Hepatocyte (in vitro differentiated cells): ENCODE measurements at regions not wholly inside any gene's neighbourhood (a gene's known extent, or its start where the extent isn't known, plus 50 kb on each side); places are given as distances from the start of the nearest gene placed in this dataset.

Experiments
- EZH2 ChIP-seq: fragments of 200-600 bp; sonication (generic); IDR thresholded peaks from 2 replicates; pipeline ENCODE4 v1.6.1; 2016; ENCODE audit warnings: antibody characterized with exemption, mild to moderate bottlenecking, borderline replicate concordance
- EZH2phosphoT487 ChIP-seq: fragments of 200-600 bp; sonication (generic); IDR thresholded peaks from one replicate; pipeline ENCODE4 v1.6.1; 2018; ENCODE audit warnings: antibody characterized with exemption, mild to moderate bottlenecking, low read depth, moderate library complexity; ENCODE audit not compliant: unreplicated experiment, severe bottlenecking
- TF ChIP-seq, protein P1 (sequence below): fragments of 200-600 bp; sonication (generic); IDR thresholded peaks from 2 replicates; pipeline ENCODE4 v1.5.1; 2016; ENCODE audit warnings: antibody characterized with exemption, mild to moderate bottlenecking; ENCODE audit not compliant: poor library complexity

DNA sequence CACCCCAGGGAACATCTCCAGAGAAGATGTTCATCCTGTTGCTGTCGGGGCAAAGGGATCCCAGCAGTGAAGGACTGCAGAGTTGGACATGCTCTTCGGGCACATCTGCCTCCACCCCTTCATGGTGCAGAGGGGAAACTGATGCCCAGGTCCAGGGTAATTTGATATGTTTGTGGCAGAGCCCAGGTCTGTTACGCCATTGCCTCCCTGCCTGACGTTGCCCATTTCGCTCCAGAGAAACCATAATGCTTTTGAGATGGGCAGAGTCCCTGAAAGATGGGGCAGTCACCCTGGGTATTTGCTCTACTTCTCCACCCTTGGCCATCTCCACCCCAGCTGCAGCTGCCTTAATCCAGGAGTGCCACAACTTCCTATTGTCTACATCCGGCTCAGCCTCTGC is 290.4 kb upstream of the POU3F1 start:
- TF ChIP-seq, protein P1, sequence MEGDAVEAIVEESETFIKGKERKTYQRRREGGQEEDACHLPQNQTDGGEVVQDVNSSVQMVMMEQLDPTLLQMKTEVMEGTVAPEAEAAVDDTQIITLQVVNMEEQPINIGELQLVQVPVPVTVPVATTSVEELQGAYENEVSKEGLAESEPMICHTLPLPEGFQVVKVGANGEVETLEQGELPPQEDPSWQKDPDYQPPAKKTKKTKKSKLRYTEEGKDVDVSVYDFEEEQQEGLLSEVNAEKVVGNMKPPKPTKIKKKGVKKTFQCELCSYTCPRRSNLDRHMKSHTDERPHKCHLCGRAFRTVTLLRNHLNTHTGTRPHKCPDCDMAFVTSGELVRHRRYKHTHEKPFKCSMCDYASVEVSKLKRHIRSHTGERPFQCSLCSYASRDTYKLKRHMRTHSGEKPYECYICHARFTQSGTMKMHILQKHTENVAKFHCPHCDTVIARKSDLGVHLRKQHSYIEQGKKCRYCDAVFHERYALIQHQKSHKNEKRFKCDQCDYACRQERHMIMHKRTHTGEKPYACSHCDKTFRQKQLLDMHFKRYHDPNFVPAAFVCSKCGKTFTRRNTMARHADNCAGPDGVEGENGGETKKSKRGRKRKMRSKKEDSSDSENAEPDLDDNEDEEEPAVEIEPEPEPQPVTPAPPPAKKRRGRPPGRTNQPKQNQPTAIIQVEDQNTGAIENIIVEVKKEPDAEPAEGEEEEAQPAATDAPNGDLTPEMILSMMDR, result no peak
- TF ChIP-seq EZH2phosphoT487 (no peak), EZH2 (no peak)
